Fibroblast of skin of scalp (primary cell): ENCODE measurements at regions not wholly inside any gene's neighbourhood (a gene's known extent, or its start where the extent isn't known, plus 50 kb on each side); places are given as distances from the start of the nearest gene placed in this dataset.
A peak's percentile ranks its signal among the peaks of the same experiment; 100 is the strongest.
"Not testable (repeated sequence)": the region's sequence is repeated elsewhere in the genome, so short reads cannot be mapped to it uniquely, and the experiment has no call there.

Experiments
- DNase-seq: peaks from one replicate; pipeline ENCODE4 v3.0.0-alpha.2; 2013

DNA sequence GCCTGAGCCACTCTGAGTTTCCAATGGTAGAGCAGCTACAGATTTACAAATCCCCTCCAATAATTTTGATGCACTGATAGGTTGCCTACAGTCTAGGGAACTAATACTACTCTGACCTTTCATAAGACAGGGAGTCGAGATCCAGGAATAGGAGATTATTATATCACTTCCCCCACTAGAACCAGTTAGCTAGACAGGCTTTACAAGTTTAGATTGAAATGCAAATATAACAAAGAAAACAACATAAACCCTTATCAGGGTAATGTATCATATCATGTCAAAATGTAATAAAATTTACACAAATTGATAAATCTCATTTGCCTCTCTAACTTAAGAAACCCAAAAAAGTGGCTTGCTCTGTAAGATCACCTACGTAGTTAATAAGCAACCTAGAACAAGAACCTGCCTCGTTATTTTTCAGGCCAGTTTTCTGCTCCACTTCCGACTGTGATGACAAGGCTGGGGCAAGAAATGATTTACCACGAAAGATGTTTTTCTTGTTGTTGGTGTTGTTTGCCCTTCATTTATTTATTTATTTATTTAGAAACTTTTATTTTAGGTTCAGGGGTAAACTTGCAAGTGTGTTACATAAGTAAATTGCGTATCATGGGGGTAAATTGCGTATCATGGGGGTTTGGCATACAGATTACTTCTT is 504.2 kb upstream of the ID4 start:
- no peak for DNase-seq

DNA sequence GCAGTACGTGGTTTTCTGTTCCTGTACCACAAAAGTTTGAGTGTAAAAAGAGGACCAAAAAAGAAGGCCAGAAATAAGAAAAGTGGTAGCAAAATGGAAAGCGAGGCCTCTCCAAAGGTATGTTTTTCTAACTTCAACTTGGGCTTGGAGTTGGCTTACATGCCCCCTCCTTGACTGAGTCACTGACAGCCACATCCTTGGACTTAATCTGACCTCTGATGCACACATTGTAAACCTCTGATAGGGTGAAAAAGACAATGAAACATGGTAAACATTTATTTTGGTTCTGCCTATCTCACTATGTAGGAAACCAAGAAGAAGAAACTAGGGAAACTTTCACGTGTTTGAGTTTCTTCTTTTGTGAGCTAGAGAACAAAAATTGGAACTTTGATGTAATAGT is 503.2 kb upstream of the ID4 start:
- DNase-seq, result peak; percentile 40

DNA sequence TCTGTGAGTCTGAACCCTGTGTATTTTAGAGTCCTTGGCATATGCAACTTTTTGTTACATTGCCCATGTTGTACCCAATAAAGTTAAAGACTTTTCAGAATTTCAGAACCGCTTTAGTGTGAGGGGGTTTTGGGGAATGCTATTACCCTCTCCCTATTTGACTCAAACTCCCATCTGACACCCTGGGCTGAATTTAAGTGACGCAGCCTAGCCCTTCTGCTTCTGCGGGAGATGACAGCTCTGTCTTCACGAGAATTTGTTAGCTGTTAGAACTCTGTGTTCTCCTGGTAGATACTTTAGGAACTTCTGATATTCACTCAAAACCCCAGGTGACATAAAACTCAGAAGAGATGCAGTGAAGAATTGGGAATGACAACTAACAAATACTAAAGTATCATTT is 500.6 kb upstream of the ID4 start:
- DNase-seq, result no peak

DNA sequence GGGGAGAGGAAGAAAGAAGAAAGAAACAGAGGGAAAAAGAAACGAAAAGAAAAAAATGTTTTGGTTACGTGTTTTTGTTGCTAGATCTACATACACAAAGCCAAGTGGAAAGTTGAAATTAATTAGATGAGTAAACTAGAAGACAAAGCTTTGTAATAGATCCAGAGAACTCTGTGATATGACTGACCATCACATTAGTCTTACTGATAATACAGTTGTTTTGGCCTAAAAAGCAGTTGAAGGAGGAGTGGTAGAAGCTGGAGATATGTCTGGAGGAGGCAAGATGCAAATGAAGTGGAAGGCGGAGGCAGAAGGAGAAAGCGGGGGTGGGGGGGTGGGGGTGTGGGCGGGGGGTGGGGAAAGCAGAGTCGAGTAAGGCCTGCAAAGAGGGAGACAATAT is 500.1 kb upstream of the ID4 start:
- no peak for DNase-seq

DNA sequence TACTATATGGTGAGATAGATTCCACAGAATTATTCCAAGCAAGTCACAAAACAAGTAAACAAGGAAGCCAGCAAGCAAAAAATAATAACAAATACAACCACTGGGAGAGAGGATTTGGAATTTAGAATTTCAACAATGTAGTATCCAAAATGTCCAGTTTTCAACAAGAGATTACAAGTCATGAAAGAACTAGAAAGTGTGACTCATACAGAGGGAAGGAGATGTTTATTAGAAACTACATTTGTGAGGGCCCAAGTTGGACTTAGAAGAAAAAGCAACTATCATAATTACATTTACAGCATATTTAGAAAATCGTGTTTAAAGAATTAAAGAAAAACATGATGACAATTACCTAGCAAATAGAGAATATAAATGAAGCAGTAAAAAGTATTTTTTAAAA is 494.6 kb upstream of the ID4 start:
- no peak for DNase-seq

DNA sequence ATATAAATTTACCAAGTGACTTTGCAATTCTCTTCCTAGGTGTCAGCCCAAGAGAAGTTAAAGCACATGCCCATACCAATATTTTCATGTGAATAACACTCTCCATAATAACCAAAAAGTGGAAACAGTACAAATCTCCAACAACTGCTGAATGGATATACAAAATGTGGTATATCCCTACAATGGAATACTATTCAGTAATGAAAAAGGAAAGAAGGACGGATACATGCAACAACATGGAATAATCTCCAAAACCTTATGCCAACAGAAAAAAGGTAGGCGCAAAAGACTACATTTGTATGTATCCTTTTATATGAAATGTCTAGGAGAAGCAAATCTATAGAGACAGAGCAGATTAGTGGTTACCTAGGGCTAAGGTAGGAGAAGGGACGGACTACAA is 487.7 kb upstream of the ID4 start:
- DNase-seq, result no peak

DNA sequence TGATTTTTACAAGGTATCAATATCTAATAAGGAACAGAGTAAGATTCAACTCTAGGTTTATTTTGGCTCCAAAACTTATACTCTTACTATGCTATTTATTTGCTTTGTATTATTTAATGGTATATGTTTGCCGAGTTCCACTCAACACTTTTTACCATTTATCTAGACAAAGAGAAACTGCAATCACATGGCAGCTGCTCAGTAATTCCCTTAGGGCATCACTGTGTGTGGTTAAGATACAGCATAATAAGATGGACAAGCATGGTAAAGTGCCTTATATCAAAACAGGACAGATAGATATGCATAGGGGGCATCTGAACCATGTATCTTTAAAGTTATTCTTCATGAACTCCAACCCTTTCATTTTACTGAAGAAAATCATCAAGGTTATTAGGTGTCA is 483.0 kb upstream of the ID4 start:
- DNase-seq, result no peak

DNA sequence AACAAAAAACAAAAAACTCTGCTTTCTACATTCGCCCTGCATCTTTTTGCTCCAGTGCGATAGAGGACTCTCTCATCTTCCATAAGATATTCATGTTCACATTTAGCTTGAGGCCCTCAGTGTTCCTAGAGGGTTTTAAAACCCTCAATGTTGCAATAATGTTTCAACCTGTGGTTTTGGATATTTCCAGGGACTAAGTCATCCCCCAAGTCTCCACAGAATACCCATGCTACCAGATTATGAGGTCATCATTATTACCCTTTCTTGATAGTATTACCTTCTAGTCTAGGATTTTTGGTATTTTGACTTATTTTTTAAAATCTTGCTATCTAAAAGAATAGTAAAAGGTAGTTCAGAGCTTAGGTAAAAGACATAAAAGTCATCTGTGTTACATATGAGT is 480.5 kb upstream of the ID4 start:
- peak; percentile 55 for DNase-seq

DNA sequence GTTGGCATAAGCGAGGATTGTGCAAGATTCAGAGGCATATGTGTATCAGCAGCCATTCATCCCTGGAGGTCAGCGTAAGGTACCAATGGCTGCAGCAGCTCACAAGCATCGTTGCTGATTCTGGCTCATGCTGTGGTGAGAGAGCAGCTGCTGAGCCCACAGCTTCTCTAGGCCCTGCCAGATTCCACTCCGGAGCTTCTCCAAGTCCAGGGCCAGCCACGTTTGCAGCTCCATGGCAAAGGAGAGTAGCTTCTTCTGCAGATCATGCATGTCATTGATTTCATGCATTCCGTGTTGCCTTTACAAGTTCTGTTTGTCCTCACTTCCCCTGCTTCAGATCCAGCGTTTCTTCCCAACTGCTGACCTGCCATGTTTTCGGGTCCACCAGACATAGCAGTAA is 474.8 kb upstream of the ID4 start:
- no peak for DNase-seq

DNA sequence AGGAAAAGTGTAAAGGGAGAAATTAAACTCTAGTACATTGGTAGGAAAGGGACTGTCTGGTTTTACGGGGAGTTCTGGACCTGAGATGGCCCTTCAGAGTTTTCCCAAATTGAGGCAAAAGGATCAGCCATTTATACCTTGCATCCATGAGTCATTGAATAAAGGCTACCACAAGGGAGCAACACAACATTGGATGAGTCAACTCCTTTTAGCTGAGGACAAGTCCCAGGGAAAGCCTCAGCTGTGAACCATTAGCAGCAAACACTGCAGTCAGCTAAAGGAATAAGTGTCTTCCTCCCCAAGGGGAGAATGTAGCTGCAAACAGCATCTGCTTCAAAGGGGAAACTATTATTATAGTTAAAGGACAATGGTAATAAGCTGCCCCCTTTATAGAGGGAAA is 468.7 kb upstream of the ID4 start:
- peak; percentile 75 for DNase-seq

DNA sequence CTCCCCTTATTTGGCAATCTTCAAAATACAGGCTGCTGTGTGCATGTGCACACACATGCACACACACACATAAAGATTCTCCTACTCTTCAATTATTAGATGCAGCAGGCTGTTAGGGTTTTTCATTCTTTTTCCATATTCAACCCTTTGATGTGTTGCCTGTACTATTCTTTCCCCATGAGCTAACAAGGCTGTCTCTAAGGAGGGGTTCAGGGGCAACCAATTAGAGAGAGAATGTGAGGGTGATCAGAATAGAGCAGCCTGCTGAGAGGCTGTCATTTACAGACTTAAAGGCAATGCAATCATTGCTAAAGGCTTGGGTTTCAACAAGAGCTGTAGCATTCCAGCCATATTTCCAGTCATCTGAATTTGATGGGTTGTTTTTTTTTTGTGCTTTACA is 467.4 kb upstream of the ID4 start:
- peak; percentile 81 for DNase-seq

DNA sequence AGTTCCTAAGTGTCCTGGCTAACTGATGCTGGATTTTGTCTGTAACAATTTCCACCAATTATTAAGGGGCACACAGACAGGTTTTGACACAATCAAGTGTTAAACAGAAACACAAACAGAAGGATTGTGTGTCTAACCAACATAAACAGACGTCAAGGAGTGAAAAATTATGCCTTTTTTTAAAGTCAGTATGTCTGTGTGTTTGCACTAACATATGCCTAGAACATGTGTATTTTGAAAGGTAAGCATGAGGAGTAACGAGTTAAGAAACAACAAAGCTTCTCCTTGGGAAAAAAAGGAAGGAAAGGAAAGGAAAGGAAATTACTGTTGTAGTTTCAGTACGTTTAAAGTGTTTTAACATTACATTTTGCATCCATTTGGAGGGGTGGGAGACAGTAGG is 466.3 kb upstream of the ID4 start:
- DNase-seq, result no peak

DNA sequence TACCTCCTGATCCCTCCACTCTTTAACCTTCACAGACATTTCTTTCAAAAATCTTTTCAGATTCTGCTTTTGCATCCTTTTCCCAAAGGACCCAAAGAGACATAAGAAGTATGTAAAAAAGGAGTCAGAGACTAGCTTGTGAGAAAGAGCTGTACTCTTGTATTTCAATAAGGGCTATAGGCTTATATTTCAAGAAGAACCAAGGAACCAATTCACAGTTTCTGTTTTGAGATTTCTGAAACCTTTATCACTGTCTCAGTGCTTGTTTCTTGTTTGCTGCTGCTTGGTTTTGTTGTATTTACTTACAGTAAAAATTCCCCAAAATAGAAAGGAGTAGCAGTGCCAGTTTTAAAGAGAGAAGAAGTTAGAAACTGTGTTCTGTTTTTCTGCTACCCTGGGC is 461.6 kb upstream of the ID4 start:
- DNase-seq, result no peak

DNA sequence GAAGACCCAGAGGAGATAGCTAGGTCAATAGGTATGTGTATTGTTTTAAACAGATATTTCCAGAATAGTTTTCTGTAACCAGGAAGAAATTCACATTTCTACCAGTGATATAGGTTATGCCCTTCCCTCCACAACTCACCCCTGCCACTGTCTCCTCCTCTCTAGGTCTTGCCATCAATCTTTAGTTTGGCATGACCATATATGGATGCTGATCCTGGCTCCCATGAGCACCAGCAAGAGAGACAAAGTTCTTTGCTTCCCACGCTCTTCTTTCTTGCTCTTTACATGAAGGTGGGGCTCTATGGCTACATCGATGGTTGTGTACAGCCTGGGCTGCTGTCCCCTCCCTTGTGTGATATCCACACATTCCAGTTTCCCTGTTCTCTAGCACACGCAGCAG is 459.4 kb upstream of the ID4 start:
- no peak for DNase-seq

DNA sequence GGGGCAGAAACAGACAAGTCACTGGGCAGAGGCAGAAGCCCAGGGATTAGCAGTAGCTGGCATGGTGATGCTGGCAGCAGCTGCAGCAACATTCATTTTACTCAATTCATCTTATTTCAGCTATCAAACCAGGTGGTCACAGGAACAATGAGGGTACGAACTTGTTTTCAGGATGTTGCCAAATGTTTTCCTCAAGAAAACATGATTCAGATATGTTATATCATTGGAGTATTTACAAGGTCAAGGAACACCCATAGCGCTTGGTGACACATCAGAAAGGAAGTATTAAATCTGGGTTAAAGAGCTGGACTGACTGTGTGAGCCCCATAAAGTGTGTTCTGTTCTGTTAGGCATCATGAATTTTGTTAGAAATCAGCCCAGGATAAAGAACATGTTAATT is 456.9 kb upstream of the ID4 start:
- no peak for DNase-seq

DNA sequence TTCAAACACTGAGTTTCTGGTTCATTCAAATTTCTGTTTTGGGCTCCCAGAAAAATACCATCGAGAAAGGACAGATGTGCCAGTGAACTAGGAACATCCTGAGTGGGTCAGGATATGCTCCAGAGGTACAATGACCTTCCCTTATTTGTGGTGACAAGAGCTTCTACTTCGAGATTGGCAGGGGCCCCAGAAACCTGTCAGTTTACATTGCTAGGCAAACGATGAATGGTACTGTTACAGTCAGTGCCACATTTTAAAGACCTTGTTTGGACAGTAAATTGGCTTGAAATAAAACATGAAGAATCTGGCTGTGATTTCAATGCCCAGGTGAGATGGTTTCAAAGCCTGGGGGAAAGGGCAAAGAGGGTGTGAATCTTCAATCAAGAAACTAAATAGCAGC is 454.5 kb upstream of the ID4 start:
- no peak for DNase-seq

DNA sequence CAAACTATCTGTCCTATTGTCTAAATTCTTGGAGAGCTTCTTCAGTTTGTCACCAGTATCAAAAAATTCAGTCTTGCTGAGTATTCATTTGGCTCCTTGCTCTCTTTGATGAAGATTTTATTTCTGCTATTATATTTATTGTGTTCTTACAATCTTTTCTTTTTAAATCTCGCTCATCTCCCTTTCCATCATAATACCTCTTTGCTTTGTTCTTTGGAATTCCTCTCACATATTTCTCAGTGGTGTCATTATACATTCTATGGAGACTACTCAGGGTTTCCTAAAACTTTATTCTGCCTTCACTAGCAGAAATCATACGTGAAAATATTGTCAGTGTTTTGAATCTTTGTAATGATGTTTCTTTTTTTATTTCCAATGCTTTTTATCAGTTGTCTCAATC is 445.2 kb upstream of the ID4 start:
- DNase-seq, result peak; percentile 19

DNA sequence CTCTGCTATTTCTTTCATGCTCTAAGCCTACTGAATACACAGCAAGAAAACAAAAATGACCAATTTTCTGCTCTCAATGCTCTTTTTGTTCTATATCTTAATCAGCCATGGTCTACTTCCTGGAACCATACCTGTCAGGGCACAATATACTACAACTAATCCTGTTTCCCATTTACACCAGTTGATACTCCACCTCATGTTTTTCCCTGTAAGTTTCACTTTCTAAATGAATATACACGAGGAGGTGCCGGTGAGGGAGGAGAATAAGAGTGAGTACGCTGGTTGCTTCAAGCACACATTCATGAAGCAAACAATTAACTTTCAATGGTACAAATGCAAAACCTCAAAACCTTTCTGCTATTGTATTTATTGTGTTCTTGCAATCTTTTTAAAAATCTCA is 443.1 kb upstream of the ID4 start:
- no peak for DNase-seq

DNA sequence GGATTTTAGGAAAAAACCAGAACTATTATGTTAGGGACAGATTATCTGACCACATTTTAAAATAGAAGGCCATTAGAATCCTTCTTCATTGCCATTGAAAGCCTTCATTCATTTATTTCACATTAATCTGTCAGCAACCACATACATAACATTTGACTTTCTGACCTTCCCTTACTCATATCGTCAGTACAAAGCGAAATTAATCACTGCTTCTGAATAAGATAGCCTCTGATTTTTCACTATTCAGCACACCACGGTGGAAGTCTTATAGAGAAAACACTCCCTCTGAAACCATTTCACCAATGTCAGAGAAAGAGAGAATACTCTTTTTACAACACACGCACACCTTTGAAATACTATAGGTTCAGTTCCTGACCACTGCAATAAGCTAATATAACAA is 442.5 kb upstream of the ID4 start:
- DNase-seq, result no peak

DNA sequence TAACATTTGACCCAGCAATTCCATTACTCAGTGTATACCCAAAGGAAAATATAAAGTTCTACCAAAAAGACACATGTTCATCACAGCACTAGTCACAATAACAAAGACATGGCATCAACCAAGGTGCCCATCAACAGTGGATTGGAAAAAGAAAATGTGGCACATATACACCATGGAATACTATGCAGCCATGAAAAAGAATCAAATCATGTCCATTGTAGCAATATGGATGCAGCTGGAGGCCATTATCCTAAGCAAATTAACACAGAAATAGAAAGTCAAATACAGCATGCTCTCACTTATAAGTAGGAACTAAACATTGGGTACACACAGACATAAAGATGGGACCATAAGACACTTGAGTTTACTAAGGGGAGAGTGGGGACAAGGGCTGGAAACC is 441.9 kb upstream of the ID4 start:
- no peak for DNase-seq

DNA sequence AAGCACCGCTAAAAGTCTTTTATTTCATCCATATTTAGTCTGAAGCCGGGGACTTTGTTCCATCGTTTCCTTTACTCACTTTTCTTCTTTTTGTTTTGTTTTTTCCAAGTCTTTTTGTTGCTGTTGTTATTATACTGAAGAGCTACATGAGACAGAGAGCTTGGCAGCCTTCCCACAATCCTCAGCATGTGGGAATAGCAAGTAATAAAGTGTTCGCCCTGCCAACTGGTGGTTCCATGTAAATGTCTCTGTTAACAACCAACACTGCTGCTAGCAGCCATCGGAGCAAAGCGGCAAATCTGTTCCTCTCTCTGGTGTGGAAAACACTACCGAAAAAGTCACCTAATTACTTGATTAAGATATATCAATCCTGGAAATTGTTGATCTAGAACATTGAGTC is 437.8 kb upstream of the ID4 start:
- DNase-seq, result peak; percentile 83

DNA sequence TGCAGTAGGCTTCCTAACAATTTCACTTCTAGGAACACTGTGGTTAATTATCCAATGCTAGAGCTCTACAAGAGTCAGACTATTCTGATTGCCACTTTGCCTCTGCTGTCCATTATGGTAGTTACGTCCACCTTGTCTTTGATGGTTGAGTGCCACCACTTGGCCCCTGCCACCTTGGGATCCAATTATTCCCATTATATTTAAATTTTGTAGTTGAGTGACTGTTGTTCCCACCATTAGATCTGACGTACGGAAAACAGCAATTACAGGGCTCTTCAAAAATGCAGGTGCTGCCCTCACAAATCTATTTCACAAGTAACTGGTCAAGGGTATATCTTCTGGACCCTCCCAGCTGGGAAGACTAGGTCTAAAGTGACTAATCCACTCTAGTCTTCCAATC is 432.3 kb upstream of the ID4 start:
- not testable (repeated sequence) for DNase-seq

DNA sequence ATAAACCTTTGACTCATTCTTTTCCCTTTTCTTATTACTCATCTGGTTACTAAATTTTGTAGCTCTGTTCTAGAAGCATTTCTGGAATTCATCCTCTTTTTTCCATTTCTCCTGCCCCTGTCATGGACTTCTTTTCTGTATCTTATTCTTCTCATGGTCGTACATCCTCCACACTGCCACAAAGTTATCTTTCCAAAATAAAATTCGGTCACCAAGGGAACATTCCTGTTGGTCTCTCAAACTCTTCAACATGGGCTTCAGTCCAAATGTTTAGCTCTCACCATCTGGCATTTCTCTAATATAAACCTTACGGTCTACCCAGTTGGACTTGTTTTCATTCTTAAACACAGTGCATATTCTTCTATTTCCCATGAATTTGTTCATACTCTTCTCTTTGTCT is 428.8 kb upstream of the ID4 start:
- peak; percentile 71 for DNase-seq

DNA sequence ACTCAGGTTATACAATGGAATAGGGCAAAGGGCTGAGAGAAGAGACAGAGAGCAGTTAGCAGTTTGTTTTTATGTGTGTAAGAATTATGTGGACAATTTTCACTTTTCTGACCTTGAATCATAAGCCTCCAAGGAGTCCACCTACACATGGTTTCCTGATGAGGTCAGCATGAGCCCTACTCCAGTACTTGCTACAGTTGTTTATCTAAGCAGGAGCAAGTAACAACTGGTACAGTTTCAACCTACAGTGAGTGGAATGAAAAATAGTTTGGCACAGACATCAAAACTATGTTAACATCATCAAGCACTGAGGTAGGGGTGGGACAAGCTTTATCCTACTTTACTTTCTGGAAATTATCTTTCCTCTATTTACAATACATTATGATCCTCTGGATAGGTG is 426.7 kb upstream of the ID4 start:
- DNase-seq, result peak; percentile 21

DNA sequence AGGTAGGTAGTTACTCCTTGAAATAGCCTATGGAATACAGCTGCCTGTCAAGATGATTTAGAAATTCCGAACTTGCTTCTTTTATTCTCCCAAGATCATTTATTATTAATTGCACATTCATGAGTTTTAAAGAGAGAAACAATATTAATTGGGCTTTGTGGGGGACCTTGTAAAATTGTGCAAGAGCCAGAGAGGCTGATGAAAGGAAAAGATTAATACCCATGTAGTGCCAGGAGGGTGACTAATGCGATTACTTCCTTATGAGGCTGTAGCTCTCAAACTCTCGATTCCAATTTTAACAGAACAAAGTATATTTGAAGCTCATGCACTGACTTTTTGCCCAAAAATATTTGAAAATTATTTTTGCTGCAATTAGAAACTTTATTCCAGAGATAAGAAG is 423.8 kb upstream of the ID4 start:
- peak; percentile 38 for DNase-seq
